Activated CD8-positive, alpha-beta T cell treated with anti-CD3 and anti-CD28 coated beads for 36 hours (primary cell): ENCODE measurements at regions not wholly inside any gene's neighbourhood (a gene's known extent, or its start where the extent isn't known, plus 50 kb on each side); places are given as distances from the start of the nearest gene placed in this dataset.

Source experiments
- ATAC-seq: fragments of 200-7000 bp; cut with Tn5 transposase; one replicate; pipeline ENCODE4 v1.10.0; 2021; ENCODE audit warnings: mild to moderate bottlenecking, moderate library complexity
- CTCF ChIA-PET: fragments of 350-600 bp; sonication (Branson Sonifier 250); formaldehyde crosslinking; loops from one replicate; lab custom pipeline; 2021; ENCODE audit warnings: antibody characterized with exemption; lab: Charles Lee
- POLR2A ChIA-PET: fragments of 350-600 bp; sonication (Branson Sonifier 250); formaldehyde crosslinking; loops from one replicate; lab custom pipeline; 2021; ENCODE audit warnings: antibody characterized with exemption; lab: Charles Lee
- DNase-seq: peaks from one replicate; pipeline ENCODE4 v3.0.0-alpha.2; 2020
- H3K27ac Mint-ChIP-seq: one replicate; pipeline ENCODE4 v1.8.0; 2021; ENCODE audit warnings: mild to moderate bottlenecking, mixed read lengths
- H3K27me3 Mint-ChIP-seq: one replicate; pipeline ENCODE4 v1.8.0; 2021; ENCODE audit warnings: mixed read lengths
- H3K36me3 Mint-ChIP-seq: one replicate; pipeline ENCODE4 v1.8.0; 2021; ENCODE audit warnings: low read depth, mixed read lengths
- H3K4me1 Mint-ChIP-seq: one replicate; pipeline ENCODE4 v1.8.0; 2021; ENCODE audit warnings: low read depth, mixed read lengths
- H3K4me3 Mint-ChIP-seq: one replicate; pipeline ENCODE4 v1.8.0; 2021; ENCODE audit warnings: mild to moderate bottlenecking, moderate library complexity, mixed read lengths
- H3K9me3 Mint-ChIP-seq: one replicate; pipeline ENCODE4 v1.8.0; 2021; ENCODE audit warnings: mixed read lengths
- CTCF ChIP-seq: fragments of 200-600 bp; IDR thresholded peaks from one replicate; pipeline ENCODE4 v1.8.0; 2022; ENCODE audit warnings: antibody characterized with exemption, mild to moderate bottlenecking
- intact Hi-C: fragments of 100-400 bp; cut with micrococcal nuclease; formaldehyde crosslinking; loops from one replicate; pipeline ENCODE4 v1.10.0; 2022

- POLR2A ChIA-PET, result no interaction called here
- Mint-ChIP-seq H3K36me3 (no peaks in the 10 kb centered on the region), H3K4me1 (no peaks in the 10 kb centered on the region), H3K27ac (no peak overlapping the region), H3K4me3 (no peak overlapping the region), H3K27me3 (no peaks in the 10 kb centered on the region), H3K9me3 (no peaks in the 10 kb centered on the region)
- intact Hi-C loops, result no loop called here
- no peak for TF ChIP-seq CTCF
- CTCF ChIA-PET, result no interaction called here
- DNase-seq (no peak), ATAC-seq (no peak)
Measured at GRCh38 chr9:16358751-16359150, 511.7 kb downstream of the BNC2 start.
